Activated CD4-positive, CD25-positive, alpha-beta regulatory T cell treated with anti-CD3 and anti-CD28 coated beads, Interleukin-2, amount 50 U/mL, for 24 hours (primary cell): ENCODE measurements at regions not wholly inside any gene's neighbourhood (a gene's known extent, or its start where the extent isn't known, plus 50 kb on each side); places are given as distances from the start of the nearest gene placed in this dataset.
"Not testable (repeated sequence)": the region's sequence is repeated elsewhere in the genome, so short reads cannot be mapped to it uniquely, and the experiment has no call there.

ENCODE experiments used
- ATAC-seq, 2 donors: fragments of 150-1000 bp; cut with Tn5 transposase; one replicate each; pipeline ENCODE4 v1.10.0; 2021; ENCODE audit warnings: mild to moderate bottlenecking in 1 of 2, moderate library complexity in 1 of 2

- no peak for ATAC-seq
Observed at GRCh38 chr2:114274957-114275356, 167.5 kb upstream of the DPP10 start.

GRCh38 chr2:114281188-114281587 lies 161.3 kb upstream of the DPP10 start:
- ATAC-seq, result no peak

DNA sequence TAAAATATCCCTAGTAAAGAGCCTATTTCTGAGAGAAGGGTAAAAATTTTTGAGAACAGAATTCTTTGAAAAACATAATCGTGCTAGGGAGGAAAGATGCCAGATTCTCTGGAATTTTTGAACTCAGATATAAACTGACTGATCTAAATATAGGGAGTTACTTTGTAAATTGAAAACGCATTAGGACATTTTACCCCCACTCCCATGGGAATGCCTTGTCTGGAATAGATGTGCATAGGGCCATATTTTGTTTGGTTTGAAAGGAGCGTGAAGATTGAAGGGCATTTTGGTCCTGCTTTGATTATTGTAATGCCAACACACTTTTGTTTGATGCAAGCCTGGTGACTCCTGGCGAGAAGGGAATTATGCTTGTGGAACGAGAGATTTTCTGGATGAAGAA lies 158.7 kb upstream of the DPP10 start:
- ATAC-seq, result no peak

DNA sequence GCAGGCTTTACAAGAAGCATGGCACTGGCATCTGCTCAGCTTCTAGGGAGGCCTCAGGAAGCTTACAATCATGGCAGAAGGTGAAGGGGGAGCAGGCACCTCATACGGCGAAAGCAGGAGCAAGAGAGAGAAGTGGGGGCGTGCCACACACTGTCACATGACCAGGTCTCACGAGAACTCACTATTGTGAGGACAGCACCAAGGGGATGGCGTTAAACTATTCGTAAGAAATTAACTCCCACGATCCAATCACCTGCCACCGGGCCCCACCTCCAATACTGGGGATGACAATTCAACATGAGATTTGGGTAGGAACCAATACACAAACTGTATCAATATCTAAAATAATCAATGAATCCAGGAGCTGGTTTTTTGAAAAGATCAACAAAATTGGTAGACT lies 156.0 kb upstream of the DPP10 start:
- ATAC-seq, result no peak

DNA sequence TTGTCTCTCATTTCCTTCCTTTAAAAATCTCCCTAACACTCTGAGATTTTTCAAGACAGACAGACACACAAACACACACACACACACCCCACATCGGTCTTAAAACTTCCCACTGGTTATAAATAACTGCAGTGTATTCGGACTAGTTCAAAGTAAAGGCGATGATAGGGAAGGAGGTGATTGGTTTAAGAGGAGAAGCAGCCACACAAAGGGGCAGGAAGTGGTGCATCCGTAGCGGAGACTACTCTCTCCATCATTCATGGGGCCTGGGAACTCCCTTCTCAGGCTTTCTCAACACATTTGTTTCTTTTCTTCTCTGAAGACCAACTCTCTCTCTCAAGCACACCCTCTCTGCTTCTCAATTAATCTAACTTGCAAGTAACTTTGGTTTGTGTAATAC lies 149.1 kb upstream of the DPP10 start:
- ATAC-seq, result no peak

DNA sequence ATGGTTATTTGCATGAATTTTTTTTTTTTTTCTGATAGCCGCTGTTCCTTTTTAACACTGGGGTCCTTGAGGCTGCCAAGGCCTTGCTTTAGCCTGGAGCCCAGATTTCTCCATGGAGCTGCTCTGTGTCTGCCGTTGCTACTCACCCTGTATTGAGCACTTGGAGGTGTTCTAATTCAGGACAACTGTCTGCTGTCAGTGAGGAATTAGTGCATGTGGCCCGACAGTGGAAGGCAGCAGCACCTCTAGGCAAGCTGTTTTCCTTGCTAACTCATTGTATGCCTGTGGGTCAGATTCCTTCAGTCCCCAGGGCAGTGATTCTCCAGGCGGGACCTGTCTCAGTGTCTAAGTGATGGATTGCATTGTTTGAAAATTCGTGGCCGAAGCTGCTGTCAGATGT lies 147.7 kb upstream of the DPP10 start:
- ATAC-seq, result no peak

DNA sequence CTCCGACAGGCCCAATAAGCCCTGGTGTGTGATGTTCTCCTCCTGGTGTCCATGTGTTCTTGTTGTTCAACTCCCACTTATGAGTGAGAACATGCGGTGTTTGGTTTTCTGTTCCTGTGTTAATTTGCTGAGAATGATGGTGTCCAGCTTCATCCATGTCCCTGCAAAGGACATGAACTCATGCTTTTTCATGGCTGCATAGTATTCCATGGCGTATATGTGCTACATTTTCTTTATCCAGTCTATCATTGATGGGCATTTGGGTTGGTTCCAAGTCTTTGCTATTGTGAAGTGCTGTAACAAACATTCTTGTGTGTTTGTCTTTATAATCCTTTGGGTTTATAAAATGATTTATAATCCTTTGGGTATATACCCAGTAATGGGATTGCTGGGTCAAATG lies 142.1 kb upstream of the DPP10 start:
- ATAC-seq, result not testable (repeated sequence)

DNA sequence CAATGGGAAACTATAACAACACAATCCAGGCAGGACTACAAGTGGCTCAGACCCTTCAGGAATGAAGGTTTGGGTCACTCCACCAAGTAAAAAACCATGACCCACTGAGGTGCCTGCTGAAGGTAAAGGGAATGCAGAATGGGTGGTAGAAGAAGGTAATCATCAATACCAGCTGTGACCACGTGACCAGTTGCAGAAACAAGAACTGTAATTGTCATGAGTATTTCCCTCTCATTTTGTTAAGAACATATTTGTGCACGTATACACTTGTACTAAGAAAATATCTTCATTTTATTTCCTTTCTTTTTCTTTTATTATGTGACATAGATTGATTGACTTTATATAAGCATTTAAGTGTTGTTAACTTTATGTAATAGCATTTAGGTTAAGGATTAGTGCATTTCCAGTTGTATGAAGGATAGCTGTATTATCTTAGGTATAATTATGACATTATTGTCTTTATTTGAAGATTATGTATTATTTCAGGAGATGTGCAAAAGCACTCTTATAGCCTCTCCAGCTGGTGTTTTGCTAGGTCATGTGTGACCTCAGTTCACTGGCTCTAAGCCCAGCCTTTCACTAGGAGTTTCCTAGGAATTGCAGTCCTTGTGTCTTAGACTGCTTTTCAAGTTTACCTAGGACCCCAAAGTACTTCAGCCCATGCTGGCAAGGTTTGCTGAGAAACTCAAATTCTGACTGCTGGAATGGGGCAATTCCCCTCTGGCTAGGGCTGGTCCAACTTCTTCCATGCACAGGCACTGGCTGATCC lies 125.7 kb upstream of the DPP10 start:
- no peak for ATAC-seq

- no peak for ATAC-seq
Observed at GRCh38 chr2:114330594-114330993, 111.8 kb upstream of the DPP10 start.

GRCh38 chr2:114331934-114332333 lies 110.5 kb upstream of the DPP10 start:
- ATAC-seq, result no peak

DNA sequence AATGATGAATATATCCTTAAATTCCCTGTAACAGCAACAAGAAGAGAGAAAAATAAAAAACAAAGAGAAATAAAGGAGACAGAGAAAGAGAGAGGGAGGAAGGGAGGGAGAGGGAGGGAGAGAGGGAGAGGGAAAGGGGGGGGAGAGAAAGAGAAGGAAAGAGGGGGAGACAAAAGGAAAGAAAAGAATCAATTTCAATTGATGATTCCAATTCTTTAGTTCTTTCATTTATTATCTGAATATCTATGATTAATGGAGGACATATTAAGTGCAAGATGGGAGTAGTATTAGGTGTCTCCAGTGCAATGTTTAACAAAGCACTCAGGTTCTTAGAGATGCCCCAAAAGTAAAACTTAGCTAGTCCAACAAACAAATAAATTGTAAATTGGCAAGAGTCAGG lies 97.2 kb upstream of the DPP10 start:
- ATAC-seq, result no peak

GRCh38 chr2:114346658-114347057 lies 95.8 kb upstream of the DPP10 start:
- no peak for ATAC-seq

GRCh38 chr2:114350186-114350725 lies 92.2 kb upstream of the DPP10 start:
- no peak for ATAC-seq

DNA sequence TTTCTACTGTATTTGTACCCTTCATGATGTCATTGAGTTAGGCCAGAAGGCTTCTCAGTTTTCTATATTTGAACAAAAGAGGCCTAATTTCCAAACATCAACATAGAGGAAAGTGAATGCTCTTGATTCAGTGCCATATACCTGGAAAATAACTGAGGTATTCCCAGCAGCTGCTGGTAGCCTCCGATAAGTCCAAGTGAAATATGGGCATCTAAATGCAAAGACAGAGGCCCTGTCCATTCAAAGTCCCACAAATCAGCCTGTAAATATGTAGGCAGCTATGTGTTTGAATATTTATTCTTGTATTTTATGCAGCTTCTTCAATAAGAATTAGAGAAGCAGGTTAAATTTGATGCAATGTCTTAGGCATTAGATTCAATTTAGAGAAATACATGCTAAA lies 89.5 kb upstream of the DPP10 start:
- no peak for ATAC-seq

DNA sequence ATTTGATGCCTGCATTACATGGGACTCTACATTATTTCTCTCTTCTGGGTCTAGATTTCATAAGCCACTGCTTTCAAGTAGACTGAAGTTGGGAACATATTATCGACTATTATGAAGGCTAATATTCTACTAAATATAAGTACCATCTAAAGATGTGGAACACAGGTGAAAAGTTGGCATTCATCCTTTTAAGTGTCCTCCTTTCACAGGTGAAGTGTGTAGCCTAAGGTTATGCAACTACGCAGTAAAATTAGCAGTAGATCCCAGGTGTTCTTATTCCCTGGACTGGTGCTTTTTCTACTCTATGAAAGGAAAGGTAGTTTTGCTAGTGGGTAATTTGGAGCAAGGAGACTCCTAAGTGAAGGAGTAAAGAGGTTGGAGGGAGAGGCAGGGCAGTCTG lies 88.2 kb upstream of the DPP10 start:
- no peak for ATAC-seq

- no peak for ATAC-seq
Observed at GRCh38 chr2:114368705-114369104, 73.7 kb upstream of the DPP10 start.

DNA sequence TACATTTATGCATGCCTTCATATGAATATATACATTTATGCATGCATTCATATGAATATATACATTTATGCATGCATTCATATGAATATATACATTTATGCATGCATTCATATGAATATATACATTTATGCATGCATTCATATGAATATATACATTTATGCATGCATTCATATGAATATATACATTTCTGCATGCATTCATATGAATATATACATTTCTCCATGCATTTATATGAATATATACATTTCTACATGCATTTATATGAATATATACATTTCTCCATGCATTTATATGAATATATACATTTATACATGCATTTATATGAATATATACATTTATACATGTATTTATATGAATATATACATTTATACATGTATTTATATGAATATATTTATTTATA lies 70.7 kb upstream of the DPP10 start:
- not testable (repeated sequence) for ATAC-seq

- no peak for ATAC-seq
Observed at GRCh38 chr2:114373591-114373990, 68.8 kb upstream of the DPP10 start.

DNA sequence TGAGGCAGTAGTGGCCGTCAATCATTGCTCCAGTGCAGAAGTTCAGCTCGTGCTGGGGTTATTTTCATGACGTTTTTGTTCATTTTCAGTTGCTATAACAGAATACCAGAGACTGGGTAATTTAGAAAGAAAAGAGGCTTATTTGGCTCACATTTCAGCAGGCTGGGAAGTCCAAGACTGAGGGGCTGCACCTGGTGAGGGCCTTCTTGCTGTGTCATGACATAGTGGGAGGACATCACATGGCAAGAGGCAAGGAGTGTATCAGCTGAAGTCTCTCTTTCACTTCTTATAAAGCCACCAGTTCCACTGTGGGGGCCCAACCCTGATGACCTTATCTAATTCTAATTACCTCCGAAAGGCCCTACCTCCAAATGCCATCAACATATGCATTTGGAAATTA lies 58.0 kb upstream of the DPP10 start:
- ATAC-seq, result no peak

- ATAC-seq, result no peak
Observed at GRCh38 chr2:114389021-114389420, 53.4 kb upstream of the DPP10 start.
